ENCODE measurements at regions not wholly inside any gene's neighbourhood (a gene's known extent, or its start where the extent isn't known, plus 50 kb on each side); places are given as distances from the start of the nearest gene placed in this dataset.
"Not testable (repeated sequence)": the region's sequence is repeated elsewhere in the genome, so short reads cannot be mapped to it uniquely, and the experiment has no call there.

- TF ChIP-seq EP300, POLR2A, CTCF (IDR thresholded peaks at IDR 0.05): not testable (repeated sequence)
These were observed 1326.6 kb downstream of the DSC3 start for GRCh38 chr18:29715960-29716359.
